Adrenal gland (tissue), 5 donors: ENCODE measurements at regions not wholly inside any gene's neighbourhood (a gene's known extent, or its start where the extent isn't known, plus 50 kb on each side); places are given as distances from the start of the nearest gene placed in this dataset.

Experiments
- POLR2A ChIP-seq, 2 donors: fragments of 450-650 bp; IDR thresholded peaks; one replicate each; pipeline ENCODE4 v1.6.1; 2017; ENCODE audit warnings: antibody characterized with exemption in 2 of 2, mild to moderate bottlenecking in 2 of 2, moderate library complexity in 1 of 2
- TF ChIP-seq, protein P1 (sequence below), 6 experiments: fragments of 450-650 bp in 4 of 6; fragments of 200-600 bp in 2 of 6; sonication (generic) in 1 of 6; IDR thresholded peaks; 1 replicate in 5 of 6; 2 replicates in 1 of 6; pipeline versions ENCODE4 v1.5.1 to v1.8.0; 2016 to 2021; ENCODE audit warnings: antibody characterized with exemption in 6 of 6, mild to moderate bottlenecking in 2 of 6, moderate library complexity in 1 of 6
- donor health status: DM: no; HTN: no; CAD: no.

DNA sequence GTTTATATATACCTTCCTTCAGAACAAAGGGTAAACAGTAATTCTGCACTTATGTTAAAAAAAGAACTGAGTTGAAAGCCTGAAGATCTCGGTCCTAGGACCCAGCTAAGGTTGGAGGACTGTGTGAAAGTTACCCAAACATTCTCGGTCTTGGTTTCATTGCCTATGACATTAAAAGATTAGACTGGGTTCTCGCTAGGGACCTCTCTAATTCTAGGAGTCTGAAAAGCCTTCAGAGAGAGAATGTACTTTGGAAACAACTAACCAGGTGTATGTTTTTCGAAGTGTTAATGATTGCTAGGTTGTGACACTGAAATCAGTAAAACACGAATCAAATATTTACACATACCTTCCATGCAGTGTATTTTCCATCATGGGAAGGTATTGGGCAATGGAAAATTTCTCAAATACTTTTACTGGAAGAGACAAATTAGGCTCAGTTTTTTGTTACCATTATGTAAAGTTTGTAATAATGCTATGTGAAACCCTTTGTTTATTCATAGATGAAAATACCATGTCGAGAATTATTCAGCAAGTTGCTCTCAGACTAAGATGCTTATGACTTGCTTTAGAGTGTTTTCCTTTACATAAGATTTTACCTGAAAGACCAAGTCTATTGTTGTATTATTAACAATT is 113.7 kb upstream of the LOC128125822 start:
- TF ChIP-seq, protein P1, sequence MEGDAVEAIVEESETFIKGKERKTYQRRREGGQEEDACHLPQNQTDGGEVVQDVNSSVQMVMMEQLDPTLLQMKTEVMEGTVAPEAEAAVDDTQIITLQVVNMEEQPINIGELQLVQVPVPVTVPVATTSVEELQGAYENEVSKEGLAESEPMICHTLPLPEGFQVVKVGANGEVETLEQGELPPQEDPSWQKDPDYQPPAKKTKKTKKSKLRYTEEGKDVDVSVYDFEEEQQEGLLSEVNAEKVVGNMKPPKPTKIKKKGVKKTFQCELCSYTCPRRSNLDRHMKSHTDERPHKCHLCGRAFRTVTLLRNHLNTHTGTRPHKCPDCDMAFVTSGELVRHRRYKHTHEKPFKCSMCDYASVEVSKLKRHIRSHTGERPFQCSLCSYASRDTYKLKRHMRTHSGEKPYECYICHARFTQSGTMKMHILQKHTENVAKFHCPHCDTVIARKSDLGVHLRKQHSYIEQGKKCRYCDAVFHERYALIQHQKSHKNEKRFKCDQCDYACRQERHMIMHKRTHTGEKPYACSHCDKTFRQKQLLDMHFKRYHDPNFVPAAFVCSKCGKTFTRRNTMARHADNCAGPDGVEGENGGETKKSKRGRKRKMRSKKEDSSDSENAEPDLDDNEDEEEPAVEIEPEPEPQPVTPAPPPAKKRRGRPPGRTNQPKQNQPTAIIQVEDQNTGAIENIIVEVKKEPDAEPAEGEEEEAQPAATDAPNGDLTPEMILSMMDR (IDR thresholded peaks at IDR 0.05), result no peak
- TF ChIP-seq POLR2A (IDR thresholded peaks at IDR 0.05), result no peak
